Epithelial cell of proximal tubule (primary cell): ENCODE measurements at regions not wholly inside any gene's neighbourhood (a gene's known extent, or its start where the extent isn't known, plus 50 kb on each side); places are given as distances from the start of the nearest gene placed in this dataset.

ENCODE experiments used
- DNase-seq: peaks from one replicate; pipeline ENCODE4 v3.0.0-alpha.2; 2011; ENCODE audit warnings: low read depth
- H3K4me3 ChIP-seq: 2 replicates; pipeline ENCODE4 v1.5.1; 2011; ENCODE audit warnings: low read depth, mild to moderate bottlenecking, low read length
- CTCF ChIP-seq: conservative IDR thresholded peaks from 2 replicates; pipeline ENCODE4 v1.5.1; 2012; ENCODE audit warnings: low read depth, mild to moderate bottlenecking, low read length

DNA sequence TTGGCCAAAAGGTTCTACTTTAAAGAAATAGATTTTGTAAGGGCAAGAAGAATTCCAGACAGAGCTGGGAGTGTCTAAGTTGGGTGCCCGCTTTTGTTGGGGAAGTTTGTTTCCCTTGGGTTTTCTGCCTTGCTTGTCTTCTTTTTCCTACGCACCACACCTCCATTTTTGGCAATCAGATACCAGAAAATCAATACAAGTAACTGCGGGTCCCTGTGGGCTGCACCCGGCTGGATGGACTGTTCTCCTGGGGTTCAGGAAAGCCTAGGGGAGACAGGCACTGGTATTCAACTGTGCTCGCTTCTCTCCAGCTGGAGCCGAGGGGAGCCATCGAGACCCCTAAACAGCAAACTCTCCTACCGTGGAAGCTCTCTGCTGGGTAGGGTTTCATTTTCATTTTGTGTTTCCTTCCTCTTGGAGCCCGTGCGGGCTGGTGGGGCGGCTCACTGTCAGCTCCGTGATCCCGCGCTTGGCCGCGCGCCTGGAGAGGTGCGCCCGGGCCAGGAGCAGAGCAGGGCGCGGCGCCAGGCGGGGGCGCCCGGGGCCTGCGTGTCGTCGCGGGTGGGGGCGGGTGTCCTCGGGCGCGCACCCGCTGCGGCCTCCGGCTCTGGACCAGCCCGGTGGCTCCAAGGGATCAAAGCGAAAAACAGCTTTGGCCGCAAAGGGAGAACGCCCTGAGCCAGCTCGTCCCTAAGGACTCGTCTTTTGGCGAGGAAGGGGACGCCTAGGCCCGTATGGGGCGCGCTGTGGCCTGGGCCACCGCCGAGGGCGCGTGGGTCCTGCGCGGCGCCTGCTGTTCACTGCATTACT lies 347.2 kb downstream of the ZNF536 start:
- no peak for TF ChIP-seq CTCF
- no peak for DNase-seq
- H3K4me3 ChIP-seq, result peak overlapping the region; percentile 45

GRCh38 chr19:30718707-30719106 lies 346.5 kb downstream of the ZNF536 start:
- no peak overlapping the region for H3K4me3 ChIP-seq
- no peak for TF ChIP-seq CTCF
- DNase-seq, result no peak

DNA sequence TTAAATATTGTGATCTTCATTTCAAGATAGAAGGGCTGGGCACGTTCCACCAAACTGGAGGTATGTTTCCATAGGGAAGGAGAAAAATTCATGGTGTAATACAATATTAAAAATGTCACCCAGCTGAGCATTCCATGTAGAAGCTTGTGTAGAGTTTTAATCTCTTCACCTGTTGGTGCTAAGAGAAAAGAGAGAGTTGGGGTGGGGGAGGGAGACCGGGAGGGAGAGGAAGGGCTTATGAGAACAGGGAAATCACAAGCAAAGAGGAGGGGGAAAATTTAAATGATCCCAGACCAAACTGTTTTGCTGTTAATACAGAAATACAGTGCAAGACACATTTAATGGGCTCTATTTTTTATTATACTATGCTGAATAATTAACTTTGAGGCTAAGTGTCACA lies 345.8 kb downstream of the ZNF536 start:
- H3K4me3 ChIP-seq, result no peak overlapping the region
- TF ChIP-seq CTCF, result no peak
- DNase-seq, result no peak

- no peak for TF ChIP-seq CTCF
- no peak for DNase-seq
These were observed 345.2 kb downstream of the ZNF536 start for GRCh38 chr19:30717381-30717780.

DNA sequence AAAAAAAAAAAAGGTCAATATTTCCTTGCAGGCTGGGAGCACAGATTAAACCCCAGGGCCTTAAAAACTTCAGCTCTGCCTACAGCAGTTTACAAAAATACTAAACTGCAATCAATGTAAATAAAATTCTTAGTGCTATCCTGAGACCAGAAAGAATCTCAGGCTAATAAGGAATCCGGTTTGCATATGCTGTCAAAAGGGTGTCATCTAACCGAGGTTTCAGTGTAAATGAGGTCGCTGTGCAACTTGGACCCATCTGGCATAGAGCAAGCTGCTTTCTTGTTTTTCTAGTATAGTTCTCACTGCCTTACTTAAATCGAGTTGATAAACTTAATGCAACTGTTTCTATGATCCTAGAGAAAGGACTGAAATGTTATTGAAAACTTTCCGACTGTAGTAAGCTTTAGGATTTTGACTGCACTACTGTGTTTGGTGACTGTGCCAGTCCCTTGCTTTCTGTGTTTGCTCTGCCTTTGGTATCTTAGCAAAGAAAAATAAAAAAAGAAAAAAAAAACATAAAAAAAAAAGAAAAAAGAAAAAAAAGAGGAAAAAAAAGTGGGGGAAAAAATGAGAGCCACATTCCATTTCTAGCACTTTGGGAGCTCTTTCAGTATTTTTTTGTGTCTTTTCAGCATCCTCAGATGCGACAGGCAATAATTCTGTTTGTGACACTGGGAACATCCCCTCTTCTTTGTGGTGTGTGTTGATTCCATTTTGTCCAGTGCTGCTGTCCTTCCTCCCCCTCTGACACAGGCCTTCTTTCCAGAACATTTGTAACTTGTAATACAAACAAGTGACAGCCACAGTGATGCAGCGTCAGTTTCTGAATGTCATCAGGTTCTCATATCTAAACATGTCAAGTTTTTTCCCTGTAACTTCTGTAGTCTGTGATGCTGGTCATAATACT lies 340.5 kb downstream of the ZNF536 start:
- no peak for DNase-seq
- TF ChIP-seq CTCF, result no peak
- no peak overlapping the region for H3K4me3 ChIP-seq

More at GRCh38 chr19:30717381-30717780, 345.2 kb downstream of the ZNF536 start:
- H3K4me3 ChIP-seq, result no peak overlapping the region

DNA sequence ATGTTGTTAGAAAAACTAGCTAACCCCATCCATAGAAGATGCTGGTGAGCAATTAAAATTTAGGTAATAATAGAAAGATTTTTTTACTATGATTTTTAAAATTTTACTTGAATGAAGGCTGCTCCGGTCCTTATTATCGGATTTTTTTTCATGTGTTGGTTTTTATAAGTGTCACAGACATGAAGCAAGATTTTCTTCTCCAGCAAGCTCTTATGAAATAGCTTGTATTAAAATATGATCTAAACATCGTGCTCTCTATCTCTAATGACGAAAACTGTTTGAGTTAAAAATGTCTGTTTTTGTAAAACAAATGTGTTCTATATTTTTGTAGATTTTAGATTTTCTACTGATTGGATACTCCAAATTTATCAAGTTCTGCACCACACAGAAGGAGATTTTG lies 339.6 kb downstream of the ZNF536 start:
- no peak overlapping the region for H3K4me3 ChIP-seq
- DNase-seq, result no peak
- no peak for TF ChIP-seq CTCF
